WTC11 (cell line): ENCODE measurements at regions not wholly inside any gene's neighbourhood (a gene's known extent, or its start where the extent isn't known, plus 50 kb on each side); places are given as distances from the start of the nearest gene placed in this dataset.

Source experiments
- ATAC-seq: fragments of 200-7000 bp; cut with Tn5 transposase; 2 replicates; pipeline ENCODE4 v1.10.0; 2021; ENCODE audit warnings: mild to moderate bottlenecking, moderate library complexity
- CTCF ChIA-PET: fragments of 300-600 bp; sonication (Branson Sonifier 250); formaldehyde crosslinking; loops from one replicate; lab custom pipeline; 2021; ENCODE audit warnings: antibody characterized with exemption; lab: Charles Lee
- POLR2A ChIA-PET: fragments of 350-600 bp; sonication (Branson Sonifier 250); formaldehyde crosslinking; loops from one replicate; lab custom pipeline; 2021; ENCODE audit warnings: antibody characterized with exemption; lab: Charles Lee
- DNase-seq: peaks from one replicate; pipeline ENCODE4 v3.0.0; 2021; ENCODE audit warnings: low spot score
- H3K27ac Mint-ChIP-seq: 2 replicates; pipeline ENCODE4 v1.8.0; 2021; ENCODE audit warnings: mixed read lengths
- H3K27me3 Mint-ChIP-seq: 2 replicates; pipeline ENCODE4 v1.8.0; 2021; ENCODE audit warnings: low read depth, mild to moderate bottlenecking, moderate library complexity, mixed read lengths
- H3K36me3 Mint-ChIP-seq: 2 replicates; pipeline ENCODE4 v1.8.0; 2021; ENCODE audit warnings: mixed read lengths
- H3K4me1 Mint-ChIP-seq: 2 replicates; pipeline ENCODE4 v1.8.0; 2022; ENCODE audit warnings: mixed read lengths
- H3K4me3 Mint-ChIP-seq: 2 replicates; pipeline ENCODE4 v1.8.0; 2021; ENCODE audit warnings: mild to moderate bottlenecking, moderate library complexity, mixed read lengths
- H3K9me3 Mint-ChIP-seq: 2 replicates; pipeline ENCODE4 v1.8.0; 2021; ENCODE audit warnings: mixed read lengths
- ETV6 ChIP-seq: sonication (generic); formaldehyde crosslinking; IDR thresholded peaks from 2 replicates; pipeline ENCODE4 v1.8.1; 2022; ENCODE audit warnings: mild to moderate bottlenecking, missing genetic modification reagents
- GABPB1 ChIP-seq: sonication (generic); formaldehyde crosslinking; IDR thresholded peaks from 2 replicates; pipeline ENCODE4 v1.8.1; 2023; ENCODE audit warnings: mild to moderate bottlenecking, missing genetic modification reagents
- IRF2 ChIP-seq: sonication (generic); formaldehyde crosslinking; IDR thresholded peaks from 2 replicates; pipeline ENCODE4 v1.8.0; 2022; ENCODE audit warnings: low read depth, missing genetic modification reagents, borderline replicate concordance
- JAZF1 ChIP-seq: fragments of 250-450 bp; sonication (Bioruptor Pico); IDR thresholded peaks from 2 replicates; pipeline ENCODE4 v1.9.0; 2021; ENCODE audit warnings: moderate library complexity, mild to moderate bottlenecking, inconsistent platforms
- MXD4 ChIP-seq: fragments of 250-450 bp; sonication (Bioruptor Pico); IDR thresholded peaks from 2 replicates; pipeline ENCODE4 v1.8.0; 2021; ENCODE audit warnings: mild to moderate bottlenecking, moderate library complexity, borderline replicate concordance
- NR2C2 ChIP-seq: sonication (generic); formaldehyde crosslinking; IDR thresholded peaks from 2 replicates; pipeline ENCODE4 v1.8.0; 2022; ENCODE audit warnings: mild to moderate bottlenecking, missing genetic modification reagents
- NR3C1 ChIP-seq: sonication (generic); formaldehyde crosslinking; conservative IDR thresholded peaks from 2 replicates; pipeline ENCODE4 v1.8.1; 2023; ENCODE audit warnings: low read depth, mild to moderate bottlenecking, missing genetic modification reagents
- OVOL2 ChIP-seq: fragments of 250-450 bp; sonication (Bioruptor Pico); IDR thresholded peaks from 2 replicates; pipeline ENCODE4 v1.9.0; 2021; ENCODE audit warnings: mild to moderate bottlenecking, borderline replicate concordance
- SOX15 ChIP-seq: fragments of 250-450 bp; sonication (Bioruptor Pico); IDR thresholded peaks from 2 replicates; pipeline ENCODE4 v1.9.0; 2021; ENCODE audit warnings: mild to moderate bottlenecking
- TEAD1 ChIP-seq: sonication (generic); formaldehyde crosslinking; IDR thresholded peaks from 2 replicates; pipeline ENCODE4 v1.8.0; 2022; ENCODE audit warnings: mild to moderate bottlenecking, missing genetic modification reagents
- ZNF317 ChIP-seq: sonication (generic); formaldehyde crosslinking; IDR thresholded peaks from 2 replicates; pipeline ENCODE4 v1.8.1; 2023; ENCODE audit warnings: low read depth, mild to moderate bottlenecking, moderate library complexity, missing genetic modification reagents, borderline replicate concordance
- ZNF423 ChIP-seq: fragments of 250-450 bp; sonication (Bioruptor Pico); IDR thresholded peaks from 2 replicates; pipeline ENCODE4 v2.1.2; 2022; ENCODE audit warnings: mild to moderate bottlenecking, moderate library complexity
- TF ChIP-seq, protein P1 (sequence below): sonication (generic); formaldehyde crosslinking; IDR thresholded peaks from 2 replicates; pipeline ENCODE4 v1.8.1; 2023; ENCODE audit warnings: mild to moderate bottlenecking, missing genetic modification reagents
- TF ChIP-seq, protein P2 (sequence below): sonication (generic); formaldehyde crosslinking; IDR thresholded peaks from 2 replicates; pipeline ENCODE4 v1.8.0; 2022; ENCODE audit warnings: mild to moderate bottlenecking, missing genetic modification reagents
- TF ChIP-seq, protein P3 (sequence below): fragments of 250-450 bp; sonication (Bioruptor Pico); IDR thresholded peaks from 2 replicates; pipeline ENCODE4 v1.9.0; 2021; ENCODE audit warnings: mild to moderate bottlenecking
- TF ChIP-seq, protein P4 (sequence below): sonication (generic); formaldehyde crosslinking; IDR thresholded peaks from 2 replicates; pipeline ENCODE4 v1.8.1; 2023; ENCODE audit warnings: mild to moderate bottlenecking, missing genetic modification reagents, moderate library complexity

DNA sequence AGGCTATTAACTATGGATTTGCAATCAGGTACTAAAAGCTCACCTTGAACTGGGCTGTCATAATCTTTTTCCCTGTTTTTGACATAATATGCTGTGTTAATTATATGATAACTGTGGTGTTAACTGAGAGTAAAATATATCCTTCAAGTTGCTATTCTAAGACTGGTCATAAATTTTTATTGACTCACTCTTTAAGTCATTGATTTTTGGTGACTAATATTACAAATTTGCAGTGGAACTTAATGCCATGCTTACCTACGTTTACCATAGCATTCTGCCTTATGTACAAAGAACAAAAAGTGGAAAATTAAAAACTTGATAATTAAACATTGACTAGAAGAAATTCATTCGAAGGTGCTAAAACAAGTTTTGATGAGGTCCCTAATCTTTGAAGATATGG lies 872.4 kb downstream of the BRINP3 start:
- ATAC-seq, result no peak
- no peaks in the 10 kb centered on the region for H3K27me3 Mint-ChIP-seq
- no peak overlapping the region for H3K27ac Mint-ChIP-seq
- ChIA-PET POLR2A (no interaction called here), CTCF (no interaction called here)
- no peaks in the 10 kb centered on the region for H3K36me3 Mint-ChIP-seq
- no peak for TF ChIP-seq IRF2 (CRISPR knock-in tag)
- H3K4me3 Mint-ChIP-seq, result no peak overlapping the region
- H3K9me3 Mint-ChIP-seq, result no peaks in the 10 kb centered on the region
- DNase-seq, result no peak
- peaks cover 4% of the 10 kb centered on the region for H3K4me1 Mint-ChIP-seq

DNA sequence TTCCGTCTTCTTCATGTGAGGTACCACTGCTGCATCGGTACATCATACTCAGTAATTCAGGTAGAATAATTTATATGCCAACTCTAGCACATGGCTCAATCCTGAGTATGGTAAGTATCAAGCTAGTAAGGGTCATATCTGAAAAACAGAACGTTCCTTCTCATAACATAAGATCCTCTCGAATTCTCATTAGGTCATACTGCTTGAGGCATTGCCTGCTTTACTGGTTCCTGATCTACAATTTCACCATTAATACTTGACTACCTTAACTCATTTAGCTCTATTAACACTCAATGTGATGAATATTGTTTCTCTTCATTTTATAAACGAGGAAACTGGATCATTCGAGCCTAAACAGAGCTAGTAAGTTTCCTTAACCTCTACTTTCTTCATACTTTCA lies 871.6 kb downstream of the BRINP3 start:
- no peaks in the 10 kb centered on the region for H3K27me3 Mint-ChIP-seq
- H3K36me3 Mint-ChIP-seq, result no peaks in the 10 kb centered on the region
- DNase-seq, result no peak
- ATAC-seq, result no peak
- TF ChIP-seq, protein P1, sequence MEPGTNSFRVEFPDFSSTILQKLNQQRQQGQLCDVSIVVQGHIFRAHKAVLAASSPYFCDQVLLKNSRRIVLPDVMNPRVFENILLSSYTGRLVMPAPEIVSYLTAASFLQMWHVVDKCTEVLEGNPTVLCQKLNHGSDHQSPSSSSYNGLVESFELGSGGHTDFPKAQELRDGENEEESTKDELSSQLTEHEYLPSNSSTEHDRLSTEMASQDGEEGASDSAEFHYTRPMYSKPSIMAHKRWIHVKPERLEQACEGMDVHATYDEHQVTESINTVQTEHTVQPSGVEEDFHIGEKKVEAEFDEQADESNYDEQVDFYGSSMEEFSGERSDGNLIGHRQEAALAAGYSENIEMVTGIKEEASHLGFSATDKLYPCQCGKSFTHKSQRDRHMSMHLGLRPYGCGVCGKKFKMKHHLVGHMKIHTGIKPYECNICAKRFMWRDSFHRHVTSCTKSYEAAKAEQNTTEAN (CRISPR knock-in tag), result no peak
- TF ChIP-seq SOX15 (CRISPR knock-in tag), result no peak
- no peak for TF ChIP-seq TEAD1
- TF ChIP-seq, protein P2, sequence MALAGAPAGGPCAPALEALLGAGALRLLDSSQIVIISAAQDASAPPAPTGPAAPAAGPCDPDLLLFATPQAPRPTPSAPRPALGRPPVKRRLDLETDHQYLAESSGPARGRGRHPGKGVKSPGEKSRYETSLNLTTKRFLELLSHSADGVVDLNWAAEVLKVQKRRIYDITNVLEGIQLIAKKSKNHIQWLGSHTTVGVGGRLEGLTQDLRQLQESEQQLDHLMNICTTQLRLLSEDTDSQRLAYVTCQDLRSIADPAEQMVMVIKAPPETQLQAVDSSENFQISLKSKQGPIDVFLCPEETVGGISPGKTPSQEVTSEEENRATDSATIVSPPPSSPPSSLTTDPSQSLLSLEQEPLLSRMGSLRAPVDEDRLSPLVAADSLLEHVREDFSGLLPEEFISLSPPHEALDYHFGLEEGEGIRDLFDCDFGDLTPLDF, result no peak
- TF ChIP-seq NR3C1 (CRISPR knock-in tag), result no peak
- TF ChIP-seq NR2C2 (CRISPR knock-in tag), result no peak
- ChIA-PET CTCF (no interaction called here), POLR2A (no interaction called here)
- H3K9me3 Mint-ChIP-seq, result no peaks in the 10 kb centered on the region
- peaks cover 4% of the 10 kb centered on the region for H3K4me1 Mint-ChIP-seq
- no peak overlapping the region for H3K27ac Mint-ChIP-seq
- H3K4me3 Mint-ChIP-seq, result no peak overlapping the region

DNA sequence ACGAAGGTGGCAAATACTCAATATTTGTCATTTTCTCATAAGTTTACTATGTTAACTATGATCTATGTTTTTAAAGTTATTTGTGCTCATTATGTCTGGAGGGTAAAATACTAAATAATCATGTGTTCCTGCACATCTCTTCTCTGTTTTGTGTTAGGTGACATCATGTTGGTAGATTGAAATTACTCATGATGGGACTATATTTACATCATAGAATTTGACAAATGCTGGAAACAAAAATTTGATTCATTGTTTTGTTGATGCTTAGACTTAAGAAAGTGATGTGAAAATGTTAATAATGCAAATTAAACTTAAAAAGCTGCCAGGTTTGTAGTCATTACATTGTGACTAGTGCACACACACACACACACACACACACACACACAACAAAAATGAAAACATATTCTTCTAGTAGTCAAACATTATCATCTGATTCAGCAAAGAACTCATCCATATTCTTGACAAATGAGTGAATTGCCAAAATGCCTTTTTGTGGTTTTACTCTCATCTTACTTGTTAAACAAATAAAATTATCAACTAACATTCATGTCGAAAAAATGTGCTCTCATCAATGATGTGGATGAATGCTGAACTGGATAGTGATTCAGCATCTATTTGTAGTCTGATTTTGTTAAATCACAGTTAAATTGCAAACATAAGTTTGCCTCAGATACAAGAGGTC lies 870.7 kb downstream of the BRINP3 start:
- TF ChIP-seq JAZF1 (CRISPR knock-in tag), result no peak
- no peak for TF ChIP-seq ZNF423 (CRISPR knock-in tag)
- TF ChIP-seq, protein P3, sequence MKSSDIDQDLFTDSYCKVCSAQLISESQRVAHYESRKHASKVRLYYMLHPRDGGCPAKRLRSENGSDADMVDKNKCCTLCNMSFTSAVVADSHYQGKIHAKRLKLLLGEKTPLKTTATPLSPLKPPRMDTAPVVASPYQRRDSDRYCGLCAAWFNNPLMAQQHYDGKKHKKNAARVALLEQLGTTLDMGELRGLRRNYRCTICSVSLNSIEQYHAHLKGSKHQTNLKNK, result no peak
- TF ChIP-seq, protein P4, sequence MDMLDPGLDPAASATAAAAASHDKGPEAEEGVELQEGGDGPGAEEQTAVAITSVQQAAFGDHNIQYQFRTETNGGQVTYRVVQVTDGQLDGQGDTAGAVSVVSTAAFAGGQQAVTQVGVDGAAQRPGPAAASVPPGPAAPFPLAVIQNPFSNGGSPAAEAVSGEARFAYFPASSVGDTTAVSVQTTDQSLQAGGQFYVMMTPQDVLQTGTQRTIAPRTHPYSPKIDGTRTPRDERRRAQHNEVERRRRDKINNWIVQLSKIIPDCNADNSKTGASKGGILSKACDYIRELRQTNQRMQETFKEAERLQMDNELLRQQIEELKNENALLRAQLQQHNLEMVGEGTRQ (CRISPR knock-in tag), result no peak
- no peak for TF ChIP-seq ETV6 (CRISPR knock-in tag)
- TF ChIP-seq GABPB1 (CRISPR knock-in tag), result no peak
- no peak for TF ChIP-seq IRF2 (CRISPR knock-in tag)
- TF ChIP-seq ZNF317 (CRISPR knock-in tag), result no peak
- no peak for TF ChIP-seq MXD4 (CRISPR knock-in tag)
- TF ChIP-seq OVOL2, result no peak
- no peak for DNase-seq
- H3K27me3 Mint-ChIP-seq, result no peaks in the 10 kb centered on the region
- no peak overlapping the region for H3K4me3 Mint-ChIP-seq
- no peak overlapping the region for H3K27ac Mint-ChIP-seq
- no peak for ATAC-seq
- peaks cover 4% of the 10 kb centered on the region for H3K4me1 Mint-ChIP-seq
- H3K9me3 Mint-ChIP-seq, result no peaks in the 10 kb centered on the region
- ChIA-PET CTCF (no interaction called here), POLR2A (no interaction called here)
- H3K36me3 Mint-ChIP-seq, result no peaks in the 10 kb centered on the region

DNA sequence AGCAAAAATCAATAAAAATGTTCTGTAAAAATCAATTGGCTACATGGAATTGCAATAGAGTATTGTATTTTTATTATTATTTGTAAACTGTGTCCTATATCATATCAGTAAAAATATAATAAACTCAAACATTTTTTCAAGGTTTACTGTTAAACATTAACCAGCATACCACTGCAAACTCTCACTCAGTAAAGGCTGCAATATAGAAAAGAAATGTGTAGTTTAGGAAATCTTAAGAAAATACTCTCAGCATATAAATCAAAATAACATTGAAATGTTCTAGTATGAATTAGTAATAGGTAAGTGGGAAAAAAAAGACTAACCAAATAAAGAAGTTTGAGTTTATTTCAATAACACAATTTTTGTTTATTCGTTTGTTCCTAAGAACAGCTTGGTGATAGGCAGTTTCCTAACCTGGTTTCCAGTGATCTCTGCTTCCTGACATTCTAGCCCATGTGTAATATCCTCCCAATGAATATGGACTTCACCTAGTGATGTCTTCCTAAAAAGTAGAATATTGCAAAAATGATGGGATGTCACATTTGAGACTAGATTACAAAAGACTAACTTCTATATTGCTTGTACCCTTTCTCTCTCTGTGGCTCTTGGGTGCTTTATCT lies 870.1 kb downstream of the BRINP3 start:
- H3K9me3 Mint-ChIP-seq, result no peaks in the 10 kb centered on the region
- H3K27ac Mint-ChIP-seq, result no peak overlapping the region
- TF ChIP-seq, protein P1 (CRISPR knock-in tag), result no peak
- TF ChIP-seq IRF2 (CRISPR knock-in tag), result no peak
- TF ChIP-seq, all 79 proteins: peak for 0
- peaks cover 4% of the 10 kb centered on the region for H3K4me1 Mint-ChIP-seq
- no peak overlapping the region for H3K4me3 Mint-ChIP-seq
- H3K36me3 Mint-ChIP-seq, result no peaks in the 10 kb centered on the region
- ChIA-PET POLR2A (no interaction called here), CTCF (no interaction called here)
- no peak for ATAC-seq
- H3K27me3 Mint-ChIP-seq, result no peaks in the 10 kb centered on the region
- DNase-seq, result no peak
